ENCODE measurements at regions not wholly inside any gene's neighbourhood (a gene's known extent, or its start where the extent isn't known, plus 50 kb on each side); places are given as distances from the start of the nearest gene placed in this dataset.
"Not testable (repeated sequence)": the region's sequence is repeated elsewhere in the genome, so short reads cannot be mapped to it uniquely, and the experiment has no call there.

GRCh38 chr20:52346797-52347196 lies 155.2 kb upstream of the ZFP64 start:
- in situ Hi-C loops (cut with HindIII; ENCODE audit: low sequenced_read_pairs) = no loop called here

GRCh38 chr20:52342913-52343312 lies 151.3 kb upstream of the ZFP64 start:
- in situ Hi-C loops (cut with HindIII; ENCODE audit: low sequenced_read_pairs) = no loop called here

- in situ Hi-C loops (cut with HindIII; ENCODE audit: low sequenced_read_pairs) = no loop called here
These were observed 148.6 kb upstream of the ZFP64 start for GRCh38 chr20:52340036-52340634.

- in situ Hi-C loops (cut with HindIII; ENCODE audit: low sequenced_read_pairs) = no loop called here
These were observed 141.2 kb upstream of the ZFP64 start for GRCh38 chr20:52332649-52333250.

- in situ Hi-C loops (cut with HindIII; ENCODE audit: low sequenced_read_pairs) = no loop called here
These were observed 140.7 kb upstream of the ZFP64 start for GRCh38 chr20:52332230-52332629.

GRCh38 chr20:52331655-52332054 lies 140.1 kb upstream of the ZFP64 start:
- in situ Hi-C loops (cut with HindIII; ENCODE audit: low sequenced_read_pairs) = no loop called here

GRCh38 chr20:52321396-52321795 lies 129.8 kb upstream of the ZFP64 start:
- in situ Hi-C loops (cut with HindIII; ENCODE audit: low sequenced_read_pairs) = no loop called here

GRCh38 chr20:52318651-52319050 lies 127.1 kb upstream of the ZFP64 start:
- in situ Hi-C loops (cut with HindIII; ENCODE audit: low sequenced_read_pairs) = no loop called here

GRCh38 chr20:52313341-52313963 lies 121.9 kb upstream of the ZFP64 start:
- in situ Hi-C loops (cut with HindIII; ENCODE audit: low sequenced_read_pairs) = no loop called here

- in situ Hi-C loops (cut with HindIII; ENCODE audit: low sequenced_read_pairs) = no loop called here
These were observed 120.7 kb upstream of the ZFP64 start for GRCh38 chr20:52312132-52312729.

- in situ Hi-C loops (cut with HindIII; ENCODE audit: low sequenced_read_pairs) = no loop called here
These were observed 119.7 kb upstream of the ZFP64 start for GRCh38 chr20:52311209-52311794.

GRCh38 chr20:52309181-52309580 lies 117.6 kb upstream of the ZFP64 start:
- in situ Hi-C loops (cut with HindIII; ENCODE audit: low sequenced_read_pairs) = no loop called here

GRCh38 chr20:52306477-52306876 lies 114.9 kb upstream of the ZFP64 start:
- in situ Hi-C loops (cut with HindIII; ENCODE audit: low sequenced_read_pairs) = no loop called here

- in situ Hi-C loops (cut with HindIII; ENCODE audit: low sequenced_read_pairs) = no loop called here
These were observed 114.3 kb upstream of the ZFP64 start for GRCh38 chr20:52305858-52306257.

GRCh38 chr20:52305024-52305645 lies 113.6 kb upstream of the ZFP64 start:
- in situ Hi-C loops (cut with HindIII; ENCODE audit: low sequenced_read_pairs) = no loop called here

GRCh38 chr20:52303281-52303950 lies 111.8 kb upstream of the ZFP64 start:
- in situ Hi-C loops (cut with HindIII; ENCODE audit: low sequenced_read_pairs) = no loop called here

- in situ Hi-C loops (cut with HindIII; ENCODE audit: low sequenced_read_pairs) = no loop called here
These were observed 111.2 kb upstream of the ZFP64 start for GRCh38 chr20:52302736-52303135.

GRCh38 chr20:52302051-52302450 lies 110.5 kb upstream of the ZFP64 start:
- in situ Hi-C loops (cut with HindIII; ENCODE audit: low sequenced_read_pairs) = not testable (repeated sequence)

- in situ Hi-C loops (cut with HindIII; ENCODE audit: low sequenced_read_pairs) = no loop called here
These were observed 104.0 kb upstream of the ZFP64 start for GRCh38 chr20:52295556-52295955.

- in situ Hi-C loops (cut with HindIII; ENCODE audit: low sequenced_read_pairs) = no loop called here
These were observed 102.6 kb upstream of the ZFP64 start for GRCh38 chr20:52294106-52294628.

Measured in endothelial cell of hepatic sinusoid (primary cell).